GM12874 (cell line): ENCODE measurements at regions not wholly inside any gene's neighbourhood (a gene's known extent, or its start where the extent isn't known, plus 50 kb on each side); places are given as distances from the start of the nearest gene placed in this dataset.

ENCODE experiments used
- CTCF ChIP-seq: IDR thresholded peaks from 2 replicates; pipeline ENCODE4 v1.5.1; 2011; ENCODE audit warnings: low read depth, mild to moderate bottlenecking, control low read depth, low read length, moderate library complexity; ENCODE audit not compliant: insufficient read depth

GRCh38 chr3:194748225-194748624 is 62.5 kb downstream of the FAM43A start:
- TF ChIP-seq CTCF = no peak

GRCh38 chr3:194749631-194750490 is 64.2 kb downstream of the FAM43A start:
- no peak for TF ChIP-seq CTCF

GRCh38 chr3:194750491-194750828 is 64.8 kb downstream of the FAM43A start:
- no peak for TF ChIP-seq CTCF

GRCh38 chr3:194755671-194756459 is 70.2 kb downstream of the FAM43A start:
- TF ChIP-seq CTCF = no peak

- TF ChIP-seq CTCF = no peak
Measured at GRCh38 chr3:194756460-194756779, 70.7 kb downstream of the FAM43A start.

GRCh38 chr3:194756791-194757325 is 71.2 kb downstream of the FAM43A start:
- TF ChIP-seq CTCF = no peak

GRCh38 chr3:194757647-194758061 is 72.0 kb downstream of the FAM43A start:
- TF ChIP-seq CTCF = no peak
